ENCODE measurements at regions not wholly inside any gene's neighbourhood (a gene's known extent, or its start where the extent isn't known, plus 50 kb on each side); places are given as distances from the start of the nearest gene placed in this dataset.
"Not testable (repeated sequence)": the region's sequence is repeated elsewhere in the genome, so short reads cannot be mapped to it uniquely, and the experiment has no call there.

DNA sequence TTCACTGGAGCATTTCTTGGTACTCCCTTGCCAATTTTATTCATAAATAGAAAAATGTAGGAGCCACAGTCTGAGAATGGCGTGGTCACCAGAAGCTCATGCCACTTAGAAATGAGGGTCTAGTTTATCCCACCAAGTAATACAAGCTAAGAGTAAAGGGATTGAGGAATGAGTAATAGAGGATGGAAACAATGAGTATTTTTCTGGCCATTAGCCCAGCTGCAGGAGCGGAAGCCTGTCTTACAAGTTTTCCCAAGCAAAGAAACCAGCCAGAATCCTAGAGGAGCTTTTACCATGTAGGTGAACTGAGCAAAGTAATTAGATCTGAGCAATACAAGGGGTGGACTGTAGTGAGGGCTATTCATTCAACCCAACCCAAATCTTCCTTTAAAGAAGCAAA is 160.7 kb upstream of the NPY2R start:
- H3K4me1 Mint-ChIP-seq (ENCODE audit: low read depth): no peaks in the 10 kb centered on the region
- intact Hi-C loops (cut with micrococcal nuclease): no loop called here
- no peaks in the 10 kb centered on the region for H3K36me3 Mint-ChIP-seq (ENCODE audit: low read depth)

DNA sequence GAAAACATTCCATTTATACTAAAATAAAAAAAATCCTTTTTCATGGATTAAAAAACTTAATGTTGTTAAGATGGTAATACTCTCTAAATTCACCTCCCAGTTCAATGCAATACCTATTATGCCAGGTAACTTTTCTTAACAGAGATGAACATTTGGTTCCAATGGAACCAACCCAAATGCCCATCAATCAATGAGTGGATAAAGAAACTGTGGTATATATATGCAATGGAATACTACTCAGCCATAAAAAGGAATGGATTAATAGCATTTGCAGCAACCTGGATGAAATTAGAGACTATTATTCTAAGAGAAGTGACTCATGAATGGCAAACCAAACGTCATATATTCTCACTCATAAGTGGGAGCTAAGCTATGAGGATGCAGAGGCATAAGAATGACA is 154.4 kb upstream of the NPY2R start:
- H3K36me3 Mint-ChIP-seq (ENCODE audit: low read depth); H3K27ac Mint-ChIP-seq; H3K4me3 Mint-ChIP-seq (ENCODE audit: low read depth); H3K9me3 Mint-ChIP-seq; H3K4me1 Mint-ChIP-seq (ENCODE audit: low read depth); intact Hi-C loops (cut with micrococcal nuclease); DNase-seq (ENCODE audit: low spot score); H3K27me3 Mint-ChIP-seq (ENCODE audit: low read depth): not testable (repeated sequence)

More for the DNA sequence above, 160.7 kb upstream of the NPY2R start:
- Mint-ChIP-seq H3K4me3 (ENCODE audit: low read depth) (no peak overlapping the region), H3K27ac (no peak overlapping the region), H3K27me3 (ENCODE audit: low read depth) (no peaks in the 10 kb centered on the region), H3K9me3 (no peaks in the 10 kb centered on the region)
- DNase-seq (ENCODE audit: low spot score): no peak

DNA sequence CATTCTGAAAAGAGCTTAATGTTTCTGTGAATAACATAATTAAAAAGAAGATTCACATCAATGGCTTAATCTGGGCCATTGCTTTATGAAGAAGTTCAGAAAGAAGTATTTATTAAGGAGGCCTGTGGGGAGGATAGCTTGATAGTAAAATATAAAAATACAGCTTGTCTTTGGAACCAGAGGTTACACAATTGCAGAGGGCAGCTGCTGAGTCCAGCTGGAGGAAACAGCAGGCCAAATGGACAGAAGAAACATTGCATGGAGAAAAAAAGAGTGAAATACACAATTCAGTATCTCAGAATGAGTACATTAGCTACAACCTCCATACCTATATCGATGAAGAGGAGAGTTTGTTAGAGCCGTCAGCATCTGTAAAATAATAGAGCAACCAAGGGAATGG is 148.0 kb upstream of the NPY2R start:
- no peak for DNase-seq (ENCODE audit: low spot score)
- H3K27me3 Mint-ChIP-seq (ENCODE audit: low read depth): no peaks in the 10 kb centered on the region
- intact Hi-C loops (cut with micrococcal nuclease): no loop called here
- no peaks in the 10 kb centered on the region for H3K4me1 Mint-ChIP-seq (ENCODE audit: low read depth)
- no peak overlapping the region for H3K27ac Mint-ChIP-seq
- no peaks in the 10 kb centered on the region for H3K36me3 Mint-ChIP-seq (ENCODE audit: low read depth)
- no peaks in the 10 kb centered on the region for H3K9me3 Mint-ChIP-seq
- H3K4me3 Mint-ChIP-seq (ENCODE audit: low read depth): no peak overlapping the region

DNA sequence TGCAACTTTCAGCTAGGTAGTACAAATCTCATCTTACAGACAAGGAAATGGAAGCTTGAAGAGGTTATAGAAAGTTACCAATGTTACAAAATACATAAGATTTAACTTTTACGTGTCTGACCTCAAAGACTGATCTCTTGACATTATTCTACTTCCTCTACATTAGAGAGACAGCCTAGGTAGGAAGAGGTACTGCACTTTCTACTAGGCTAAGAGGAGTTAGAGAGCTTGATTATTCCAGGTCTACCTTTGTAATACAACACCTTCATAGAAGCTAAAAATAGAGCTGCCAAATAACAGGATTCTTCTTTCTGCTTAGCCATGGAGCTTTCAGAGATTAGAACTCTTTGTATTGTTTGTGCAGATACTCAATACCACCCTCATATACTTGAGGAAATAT is 147.6 kb upstream of the NPY2R start:
- no peaks in the 10 kb centered on the region for H3K27me3 Mint-ChIP-seq (ENCODE audit: low read depth)
- DNase-seq (ENCODE audit: low spot score): no peak
- no peak overlapping the region for H3K4me3 Mint-ChIP-seq (ENCODE audit: low read depth)
- intact Hi-C loops (cut with micrococcal nuclease): no loop called here
- no peaks in the 10 kb centered on the region for H3K4me1 Mint-ChIP-seq (ENCODE audit: low read depth)
- H3K27ac Mint-ChIP-seq: no peak overlapping the region
- H3K9me3 Mint-ChIP-seq: no peaks in the 10 kb centered on the region
- no peaks in the 10 kb centered on the region for H3K36me3 Mint-ChIP-seq (ENCODE audit: low read depth)

DNA sequence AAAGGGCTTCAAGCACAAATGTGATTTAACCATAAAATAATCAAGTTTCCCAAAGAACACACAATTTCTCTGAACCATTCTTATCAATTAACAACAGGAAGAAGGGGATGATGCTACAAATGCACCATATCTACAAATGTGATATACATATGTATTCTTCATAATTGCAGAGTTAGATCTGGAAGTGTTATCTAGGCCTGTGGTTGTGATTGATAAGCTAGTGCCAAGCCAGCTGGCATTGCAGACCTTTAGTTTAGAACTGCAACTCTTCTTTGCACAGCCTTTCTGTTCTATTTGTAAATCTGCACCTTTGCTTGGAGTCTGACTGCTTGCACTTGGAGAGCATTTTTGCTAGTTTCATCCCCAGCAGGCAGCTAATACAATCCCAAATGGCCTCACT is 145.5 kb upstream of the NPY2R start:
- DNase-seq (ENCODE audit: low spot score): no peak
- no peak overlapping the region for H3K27ac Mint-ChIP-seq
- no peaks in the 10 kb centered on the region for H3K4me1 Mint-ChIP-seq (ENCODE audit: low read depth)
- no peaks in the 10 kb centered on the region for H3K36me3 Mint-ChIP-seq (ENCODE audit: low read depth)
- no peak overlapping the region for H3K4me3 Mint-ChIP-seq (ENCODE audit: low read depth)
- intact Hi-C loops (cut with micrococcal nuclease): no loop called here
- no peaks in the 10 kb centered on the region for H3K9me3 Mint-ChIP-seq
- H3K27me3 Mint-ChIP-seq (ENCODE audit: low read depth): no peaks in the 10 kb centered on the region

DNA sequence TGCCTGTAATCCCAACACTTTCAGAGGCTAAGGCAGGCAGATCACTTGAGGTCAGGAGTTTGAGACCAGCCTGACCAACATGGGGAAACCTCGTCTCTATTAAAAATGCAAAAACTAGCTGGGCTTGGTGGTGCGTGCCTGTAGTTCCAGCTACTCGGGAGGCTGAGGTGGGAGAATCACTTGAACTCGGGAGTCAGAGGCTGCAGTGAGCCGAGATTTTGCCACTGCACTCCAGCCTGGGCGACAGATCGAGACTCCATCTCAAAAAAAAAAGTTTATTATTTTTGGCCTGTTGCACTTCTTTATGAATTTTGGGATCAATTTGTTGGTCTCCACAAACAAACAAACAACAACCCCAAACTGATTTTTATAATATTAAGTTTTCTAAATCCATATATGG is 143.5 kb upstream of the NPY2R start:
- H3K4me1 Mint-ChIP-seq (ENCODE audit: low read depth); H3K9me3 Mint-ChIP-seq; DNase-seq (ENCODE audit: low spot score); intact Hi-C loops (cut with micrococcal nuclease); H3K36me3 Mint-ChIP-seq (ENCODE audit: low read depth); H3K27ac Mint-ChIP-seq; H3K27me3 Mint-ChIP-seq (ENCODE audit: low read depth); H3K4me3 Mint-ChIP-seq (ENCODE audit: low read depth): not testable (repeated sequence)

DNA sequence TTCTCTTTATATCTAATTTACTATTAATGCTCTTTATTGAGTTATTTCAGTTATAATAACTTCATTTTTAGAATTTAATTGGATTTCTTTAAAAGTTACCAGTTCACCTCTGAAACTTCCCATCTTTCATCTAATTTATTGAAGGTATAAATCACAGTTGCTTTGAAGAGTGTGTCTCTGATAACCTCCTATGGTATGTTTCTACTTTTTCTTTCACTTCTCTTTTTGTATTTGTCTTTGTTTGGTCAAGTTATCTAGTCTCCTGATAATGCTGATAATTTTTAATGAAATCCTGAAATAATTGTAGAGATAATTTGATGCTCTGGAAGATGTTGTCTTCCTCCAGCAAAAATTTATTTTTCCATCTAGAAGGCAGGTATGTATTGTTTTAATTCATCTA is 141.6 kb upstream of the NPY2R start:
- Mint-ChIP-seq H3K4me3 (ENCODE audit: low read depth) (no peak overlapping the region), H3K36me3 (ENCODE audit: low read depth) (no peaks in the 10 kb centered on the region), H3K27me3 (ENCODE audit: low read depth) (no peaks in the 10 kb centered on the region), H3K4me1 (ENCODE audit: low read depth) (no peaks in the 10 kb centered on the region), H3K9me3 (no peaks in the 10 kb centered on the region), H3K27ac (no peak overlapping the region)
- intact Hi-C loops (cut with micrococcal nuclease): no loop called here
- no peak for DNase-seq (ENCODE audit: low spot score)

DNA sequence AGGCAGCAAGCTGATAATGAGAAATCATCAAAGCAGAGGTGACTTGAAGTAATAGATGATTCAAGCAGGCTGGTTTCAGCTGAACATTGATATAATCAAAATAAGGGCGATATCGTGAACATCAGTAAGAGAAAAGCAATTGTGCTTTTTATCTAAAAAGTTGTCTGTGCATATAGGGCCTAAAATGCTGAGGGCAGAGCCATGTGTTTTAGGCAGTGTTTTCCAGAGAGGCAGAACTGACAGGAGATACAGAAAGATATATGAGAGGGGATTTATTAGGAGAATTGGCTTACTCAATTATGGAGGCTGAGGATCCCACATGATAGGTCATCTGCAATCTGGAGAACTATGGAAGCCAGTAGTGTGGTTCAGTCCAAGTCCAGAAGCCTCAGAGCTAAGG is 136.5 kb upstream of the NPY2R start:
- no peaks in the 10 kb centered on the region for H3K4me1 Mint-ChIP-seq (ENCODE audit: low read depth)
- no peaks in the 10 kb centered on the region for H3K9me3 Mint-ChIP-seq
- H3K27me3 Mint-ChIP-seq (ENCODE audit: low read depth): no peaks in the 10 kb centered on the region
- H3K4me3 Mint-ChIP-seq (ENCODE audit: low read depth): no peak overlapping the region
- no peaks in the 10 kb centered on the region for H3K36me3 Mint-ChIP-seq (ENCODE audit: low read depth)
- intact Hi-C loops (cut with micrococcal nuclease): no loop called here
- DNase-seq (ENCODE audit: low spot score): no peak
- no peak overlapping the region for H3K27ac Mint-ChIP-seq

DNA sequence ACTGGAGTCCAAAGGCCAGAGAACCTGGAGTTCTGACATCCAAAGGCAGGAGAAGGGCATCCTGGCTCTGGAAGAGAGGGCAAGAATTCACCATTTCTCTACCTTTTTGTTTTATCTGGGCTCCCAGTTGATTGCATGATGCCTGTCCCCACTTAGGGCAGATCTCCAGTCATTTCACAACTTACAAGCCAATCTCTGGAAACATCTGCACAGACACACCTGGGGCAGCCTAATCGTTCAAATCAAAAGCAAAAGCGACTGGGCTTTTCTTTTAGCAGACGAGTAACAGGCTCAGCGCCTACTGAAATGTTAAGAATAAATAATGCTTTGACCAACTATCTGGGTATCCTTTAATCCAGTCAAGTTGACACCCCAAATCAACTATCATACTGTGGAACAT is 136.0 kb upstream of the NPY2R start:
- Mint-ChIP-seq H3K27me3 (ENCODE audit: low read depth) (no peaks in the 10 kb centered on the region), H3K27ac (no peak overlapping the region), H3K36me3 (ENCODE audit: low read depth) (no peaks in the 10 kb centered on the region), H3K4me3 (ENCODE audit: low read depth) (no peak overlapping the region), H3K9me3 (no peaks in the 10 kb centered on the region), H3K4me1 (ENCODE audit: low read depth) (no peaks in the 10 kb centered on the region)
- intact Hi-C loops (cut with micrococcal nuclease): no loop called here
- no peak for DNase-seq (ENCODE audit: low spot score)

DNA sequence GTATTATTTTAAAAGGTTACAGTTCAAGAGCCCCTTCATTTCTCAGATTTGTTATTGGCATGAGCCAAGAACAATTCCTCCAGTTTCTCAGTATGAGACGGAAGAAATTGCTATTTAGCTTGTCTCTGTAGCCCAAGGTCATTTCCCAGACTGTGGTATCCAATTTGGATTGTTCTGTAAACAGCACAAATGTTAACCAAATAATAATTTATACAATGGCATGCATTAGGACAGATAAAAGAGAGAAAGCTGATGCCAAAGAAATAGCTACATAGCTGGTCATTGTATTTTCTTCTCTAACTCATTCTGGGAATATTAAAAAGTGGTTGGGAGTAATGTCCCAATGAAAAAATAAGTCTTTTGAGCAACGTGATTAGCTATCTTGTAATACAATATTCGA is 134.6 kb upstream of the NPY2R start:
- Mint-ChIP-seq H3K4me3 (ENCODE audit: low read depth) (no peak overlapping the region), H3K36me3 (ENCODE audit: low read depth) (no peaks in the 10 kb centered on the region), H3K27ac (no peak overlapping the region), H3K27me3 (ENCODE audit: low read depth) (no peaks in the 10 kb centered on the region), H3K4me1 (ENCODE audit: low read depth) (no peaks in the 10 kb centered on the region), H3K9me3 (no peaks in the 10 kb centered on the region)
- intact Hi-C loops (cut with micrococcal nuclease): no loop called here
- no peak for DNase-seq (ENCODE audit: low spot score)

DNA sequence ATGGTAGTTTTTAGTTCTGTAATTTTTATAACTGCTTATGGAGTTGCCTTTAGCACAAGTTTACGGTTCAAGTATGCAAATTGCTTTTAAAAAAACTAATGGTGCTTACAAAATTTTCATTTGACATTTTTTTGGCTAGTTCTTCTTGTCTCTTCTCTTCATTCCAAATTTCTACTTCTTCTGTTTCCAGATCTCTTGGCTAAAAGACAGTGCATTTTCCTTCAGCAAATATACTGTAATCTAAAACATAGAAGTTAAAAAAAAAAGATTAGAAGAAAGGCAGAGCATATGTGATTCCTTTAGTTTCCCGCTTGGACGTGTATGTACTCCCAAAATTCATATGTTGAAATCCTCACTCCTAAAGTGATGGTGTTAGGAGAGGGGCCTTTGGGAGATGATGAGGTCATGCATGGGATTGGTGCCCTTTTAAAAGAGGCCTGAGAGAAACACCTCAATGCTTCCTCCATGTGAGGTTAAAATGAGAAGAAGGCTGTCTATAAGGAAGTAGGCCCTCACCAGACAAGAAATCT is 132.1 kb upstream of the NPY2R start:
- Mint-ChIP-seq H3K36me3 (ENCODE audit: low read depth) (no peaks in the 10 kb centered on the region), H3K27ac (no peak overlapping the region), H3K4me1 (ENCODE audit: low read depth) (no peaks in the 10 kb centered on the region), H3K27me3 (ENCODE audit: low read depth) (peaks cover 2% of the 10 kb centered on the region), H3K9me3 (no peaks in the 10 kb centered on the region), H3K4me3 (ENCODE audit: low read depth) (no peak overlapping the region)
- intact Hi-C loops (cut with micrococcal nuclease): no loop called here
- DNase-seq (ENCODE audit: low spot score): no peak

DNA sequence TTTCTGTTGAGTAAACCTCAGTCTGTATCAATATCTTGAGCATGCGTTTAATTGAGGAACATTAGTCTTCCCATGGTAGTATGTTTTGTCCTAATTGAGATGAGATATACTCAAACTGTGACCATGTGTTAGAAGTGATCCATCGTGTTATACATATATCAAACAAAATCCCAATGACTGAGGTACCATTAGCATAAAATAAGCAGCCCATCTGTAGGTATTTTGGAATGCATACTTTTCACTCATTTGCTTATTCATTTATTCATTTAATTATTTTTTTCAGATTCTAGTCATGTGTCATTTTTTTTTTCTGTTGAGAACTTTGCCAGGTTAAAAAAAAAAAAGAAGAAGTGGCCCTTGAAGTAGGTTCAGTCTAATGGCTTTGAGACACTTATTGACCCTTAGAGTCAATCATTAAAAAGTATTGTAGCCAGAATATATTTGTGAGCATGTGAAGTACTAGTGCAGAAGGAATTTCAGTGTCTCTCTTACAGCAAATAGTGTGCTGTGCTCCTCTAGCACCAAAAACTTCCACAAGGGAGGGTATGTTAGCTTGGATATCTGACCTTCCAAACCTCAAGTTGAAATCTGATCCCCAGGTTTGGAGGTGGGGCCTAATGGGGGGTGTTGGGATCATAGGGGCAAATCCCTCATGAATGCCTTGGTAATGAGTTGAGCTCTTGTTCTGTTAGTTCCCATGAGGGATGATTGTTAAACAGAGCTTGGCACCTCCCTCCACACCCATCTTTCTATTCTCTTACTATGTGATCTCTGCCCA is 130.8 kb upstream of the NPY2R start:
- Mint-ChIP-seq H3K27me3 (ENCODE audit: low read depth) (peaks cover 2% of the 10 kb centered on the region), H3K4me3 (ENCODE audit: low read depth) (no peak overlapping the region), H3K36me3 (ENCODE audit: low read depth) (no peaks in the 10 kb centered on the region), H3K9me3 (no peaks in the 10 kb centered on the region), H3K27ac (no peak overlapping the region), H3K4me1 (ENCODE audit: low read depth) (no peaks in the 10 kb centered on the region)
- intact Hi-C loops (cut with micrococcal nuclease): no loop called here
- DNase-seq (ENCODE audit: low spot score): no peak

DNA sequence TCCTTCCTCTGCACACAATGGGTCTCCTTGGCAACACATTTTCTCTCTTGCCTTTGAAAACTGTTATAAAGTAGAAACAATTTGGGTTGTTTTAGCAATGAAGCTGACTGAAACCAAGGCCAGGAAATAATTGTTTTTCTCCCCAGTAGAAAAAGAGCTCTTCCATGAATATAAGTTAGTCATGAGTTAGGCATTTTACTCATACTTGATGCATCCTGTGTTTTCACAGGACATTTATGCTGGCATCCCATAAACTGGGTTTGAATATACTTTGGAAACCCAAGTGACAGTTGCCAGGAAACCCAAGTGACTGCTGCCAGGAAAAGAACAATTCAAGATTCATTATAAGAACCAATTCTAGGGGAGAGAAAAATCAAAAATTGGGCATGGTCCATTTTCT is 128.6 kb upstream of the NPY2R start:
- intact Hi-C loops (cut with micrococcal nuclease): no loop called here
- H3K4me1 Mint-ChIP-seq (ENCODE audit: low read depth): no peaks in the 10 kb centered on the region
- no peak for DNase-seq (ENCODE audit: low spot score)
- no peaks in the 10 kb centered on the region for H3K36me3 Mint-ChIP-seq (ENCODE audit: low read depth)
- no peak overlapping the region for H3K4me3 Mint-ChIP-seq (ENCODE audit: low read depth)
- no peak overlapping the region for H3K27ac Mint-ChIP-seq
- H3K27me3 Mint-ChIP-seq (ENCODE audit: low read depth): peaks cover 2% of the 10 kb centered on the region
- no peaks in the 10 kb centered on the region for H3K9me3 Mint-ChIP-seq

DNA sequence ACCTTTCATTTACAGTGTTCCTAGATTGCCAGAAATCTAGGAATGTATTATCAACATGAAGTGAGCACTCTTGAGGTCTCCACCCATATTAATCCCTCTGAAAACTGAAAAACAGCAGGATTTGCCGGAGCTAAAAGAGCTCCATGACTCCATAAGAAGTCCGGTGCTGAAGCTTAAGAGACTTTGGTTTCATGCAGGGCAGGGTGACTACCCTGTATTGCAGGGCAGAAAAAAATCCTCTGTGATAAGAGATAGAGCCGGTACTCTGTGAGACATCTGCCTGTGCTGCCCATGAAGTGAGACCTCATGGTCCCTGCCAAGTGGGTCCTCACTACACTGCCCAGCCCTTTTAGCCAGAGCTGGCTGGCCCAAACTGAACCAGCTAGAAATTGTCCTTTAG is 127.2 kb upstream of the NPY2R start:
- H3K4me1 Mint-ChIP-seq (ENCODE audit: low read depth): no peaks in the 10 kb centered on the region
- no peak for DNase-seq (ENCODE audit: low spot score)
- no peak overlapping the region for H3K4me3 Mint-ChIP-seq (ENCODE audit: low read depth)
- H3K9me3 Mint-ChIP-seq: no peaks in the 10 kb centered on the region
- intact Hi-C loops (cut with micrococcal nuclease): no loop called here
- H3K27ac Mint-ChIP-seq: no peak overlapping the region
- no peaks in the 10 kb centered on the region for H3K36me3 Mint-ChIP-seq (ENCODE audit: low read depth)
- peaks cover 2% of the 10 kb centered on the region for H3K27me3 Mint-ChIP-seq (ENCODE audit: low read depth)

Data from activated T-helper 2 cell treated with anti-CD3 and anti-CD28 coated beads, Interferon-gamma antibody, Interleukin-2, Interleukin-4, amounts not matched to agents 10 μg/mL and 5 μg/mL and 100 μg/mL, durations not matched to agents 14 hours and 24 hours and 36 hours (primary cell).